ENCODE measurements at regions not wholly inside any gene's neighbourhood (a gene's known extent, or its start where the extent isn't known, plus 50 kb on each side); places are given as distances from the start of the nearest gene placed in this dataset.

DNA sequence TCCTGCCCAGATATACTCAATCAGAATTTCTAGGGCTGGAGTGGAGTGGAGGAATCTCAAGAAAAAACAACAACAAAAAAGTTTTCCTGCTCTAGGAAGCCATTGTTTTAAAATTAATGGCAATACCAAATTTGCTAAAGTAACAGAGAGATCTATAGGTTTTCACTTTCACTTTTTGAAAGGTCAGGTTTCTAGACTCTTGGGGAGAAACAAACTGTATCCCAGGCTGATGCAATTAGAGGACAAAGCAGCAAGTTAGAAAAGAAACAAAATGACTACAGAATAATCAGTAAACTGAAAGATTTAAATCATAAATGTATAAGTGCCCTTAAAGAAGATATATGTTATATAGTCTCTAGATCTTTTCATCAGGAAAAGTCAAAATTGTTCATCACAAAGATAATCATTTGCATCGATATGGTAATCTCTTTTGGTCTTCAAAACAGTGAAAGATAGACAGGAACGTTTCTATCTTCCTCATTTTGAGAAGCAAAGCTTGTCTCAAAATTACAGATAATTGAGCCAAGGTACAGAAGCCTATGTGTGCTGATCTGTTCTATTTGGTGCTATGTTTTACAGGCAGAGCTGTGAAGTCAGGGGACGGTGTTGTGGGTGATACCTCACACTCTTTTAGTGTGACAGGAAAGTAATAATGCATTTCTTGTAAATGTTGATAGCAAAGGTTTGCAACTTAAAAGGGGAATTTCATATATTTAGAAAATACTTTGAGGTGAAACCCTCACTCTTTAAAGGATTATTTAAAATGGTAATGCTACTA lies 1746.6 kb upstream of the C9orf72 start:
- CTCF ChIA-PET: no interaction called here
- Histone ChIP-seq H3K4me3 (ENCODE audit: low read depth in 2 of 2, low read length in 2 of 2) (no peak overlapping the region), H3K27ac (ENCODE audit: low read length) (no peak overlapping the region), H3K27me3 (ENCODE audit: control insufficient read depth, insufficient read depth, low read length) (no peaks in the 10 kb centered on the region), H3K36me3 (ENCODE audit: control insufficient read depth, insufficient read depth, low read length) (no peaks in the 10 kb centered on the region), H3K4me1 (ENCODE audit: control insufficient read depth, insufficient read depth, low read length) (no peaks in the 10 kb centered on the region), H3K9me3 (ENCODE audit: control insufficient read depth, insufficient read depth, low read depth, low read length) (no peaks in the 10 kb centered on the region)
- in situ Hi-C loops (cut with HindIII; ENCODE audit: low pct_unique_long_range_greater_than_20kb, low sequenced_read_pairs) (no loop called here), intact Hi-C loops (cut with micrococcal nuclease; ENCODE audit: unreplicated experiment) (no loop called here)
- ATAC-seq (no peak), DNase-seq (ENCODE audit: low read depth, low spot score) (no peak)
- TF ChIP-seq CTCF (IDR thresholded peaks at IDR 0.05): no peak
- TF ChIP-seq POLR2AphosphoS5 (IDR thresholded peaks at IDR 0.05; ENCODE audit: low read depth, low read length): no peak
- TF ChIP-seq SIN3A (IDR thresholded peaks at IDR 0.05; ENCODE audit: borderline replicate concordance, insufficient read depth, low read depth, low read length): no peak
- TF ChIP-seq TCF7L2 (IDR thresholded peaks at IDR 0.05; ENCODE audit: low read depth, low read length): no peak
- TF ChIP-seq, protein P1, sequence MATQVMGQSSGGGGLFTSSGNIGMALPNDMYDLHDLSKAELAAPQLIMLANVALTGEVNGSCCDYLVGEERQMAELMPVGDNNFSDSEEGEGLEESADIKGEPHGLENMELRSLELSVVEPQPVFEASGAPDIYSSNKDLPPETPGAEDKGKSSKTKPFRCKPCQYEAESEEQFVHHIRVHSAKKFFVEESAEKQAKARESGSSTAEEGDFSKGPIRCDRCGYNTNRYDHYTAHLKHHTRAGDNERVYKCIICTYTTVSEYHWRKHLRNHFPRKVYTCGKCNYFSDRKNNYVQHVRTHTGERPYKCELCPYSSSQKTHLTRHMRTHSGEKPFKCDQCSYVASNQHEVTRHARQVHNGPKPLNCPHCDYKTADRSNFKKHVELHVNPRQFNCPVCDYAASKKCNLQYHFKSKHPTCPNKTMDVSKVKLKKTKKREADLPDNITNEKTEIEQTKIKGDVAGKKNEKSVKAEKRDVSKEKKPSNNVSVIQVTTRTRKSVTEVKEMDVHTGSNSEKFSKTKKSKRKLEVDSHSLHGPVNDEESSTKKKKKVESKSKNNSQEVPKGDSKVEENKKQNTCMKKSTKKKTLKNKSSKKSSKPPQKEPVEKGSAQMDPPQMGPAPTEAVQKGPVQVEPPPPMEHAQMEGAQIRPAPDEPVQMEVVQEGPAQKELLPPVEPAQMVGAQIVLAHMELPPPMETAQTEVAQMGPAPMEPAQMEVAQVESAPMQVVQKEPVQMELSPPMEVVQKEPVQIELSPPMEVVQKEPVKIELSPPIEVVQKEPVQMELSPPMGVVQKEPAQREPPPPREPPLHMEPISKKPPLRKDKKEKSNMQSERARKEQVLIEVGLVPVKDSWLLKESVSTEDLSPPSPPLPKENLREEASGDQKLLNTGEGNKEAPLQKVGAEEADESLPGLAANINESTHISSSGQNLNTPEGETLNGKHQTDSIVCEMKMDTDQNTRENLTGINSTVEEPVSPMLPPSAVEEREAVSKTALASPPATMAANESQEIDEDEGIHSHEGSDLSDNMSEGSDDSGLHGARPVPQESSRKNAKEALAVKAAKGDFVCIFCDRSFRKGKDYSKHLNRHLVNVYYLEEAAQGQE (IDR thresholded peaks at IDR 0.05; ENCODE audit: insufficient read depth in 1 of 2, low read depth in 2 of 2, low read length in 1 of 2): no peak
- BruUV-seq (replicated peaks): no TSS peak
- POLR2A ChIA-PET: no interaction called here

GRCh38 chr9:29322240-29322639 lies 1749.0 kb upstream of the C9orf72 start:
- no peak overlapping the region for H3K4me3 ChIP-seq (ENCODE audit: low read depth in 2 of 2, low read length in 2 of 2)
- DNase-seq (ENCODE audit: low read depth, low spot score) (no peak), ATAC-seq (no peak)
- no peaks in the 10 kb centered on the region for H3K4me1 ChIP-seq (ENCODE audit: control insufficient read depth, insufficient read depth, low read length)
- H3K9me3 ChIP-seq (ENCODE audit: control insufficient read depth, insufficient read depth, low read depth, low read length): no peaks in the 10 kb centered on the region
- intact Hi-C loops (cut with micrococcal nuclease; ENCODE audit: unreplicated experiment): no loop called here
- no peaks in the 10 kb centered on the region for H3K36me3 ChIP-seq (ENCODE audit: control insufficient read depth, insufficient read depth, low read length)
- POLR2A ChIA-PET: no interaction called here
- in situ Hi-C loops (cut with HindIII; ENCODE audit: low pct_unique_long_range_greater_than_20kb, low sequenced_read_pairs): no loop called here
- CTCF ChIA-PET: no interaction called here
- BruUV-seq (replicated peaks): no TSS peak
- TF ChIP-seq POLR2AphosphoS5 (IDR thresholded peaks at IDR 0.05; ENCODE audit: low read depth, low read length): no peak
- TF ChIP-seq SIN3A (IDR thresholded peaks at IDR 0.05; ENCODE audit: borderline replicate concordance, insufficient read depth, low read depth, low read length): no peak
- no peak for TF ChIP-seq TCF7L2 (IDR thresholded peaks at IDR 0.05; ENCODE audit: low read depth, low read length)
- TF ChIP-seq, protein P1 (IDR thresholded peaks at IDR 0.05; ENCODE audit: insufficient read depth in 1 of 2, low read depth in 2 of 2, low read length in 1 of 2): no peak
- no peak for TF ChIP-seq CTCF (IDR thresholded peaks at IDR 0.05)
- H3K27ac ChIP-seq (ENCODE audit: low read length): no peak overlapping the region
- H3K27me3 ChIP-seq (ENCODE audit: control insufficient read depth, insufficient read depth, low read length): no peaks in the 10 kb centered on the region
